Right lobe of liver (tissue), 4 donors: ENCODE measurements at regions not wholly inside any gene's neighbourhood (a gene's known extent, or its start where the extent isn't known, plus 50 kb on each side); places are given as distances from the start of the nearest gene placed in this dataset.

Experiments used
- POLR2A ChIP-seq: fragments of 450-650 bp; IDR thresholded peaks from one replicate; pipeline ENCODE4 v1.6.1; 2017; ENCODE audit warnings: antibody characterized with exemption, mild to moderate bottlenecking
- TF ChIP-seq, protein P1 (sequence below), 4 donors: fragments of 200-600 bp in 3 of 4; fragments of 450-650 bp in 1 of 4; IDR thresholded peaks; one replicate each; pipeline versions ENCODE4 v1.5.1 to v1.8.0; 2016 to 2022; ENCODE audit warnings: antibody characterized with exemption in 4 of 4, mild to moderate bottlenecking in 2 of 4
- donor health status: DM: no; HTN: no; CAD: no.
- donor health status: DM: no; HTN: no; CAD: no.
- donor health status: DM: no; HTN: yes; CAD: no.

DNA sequence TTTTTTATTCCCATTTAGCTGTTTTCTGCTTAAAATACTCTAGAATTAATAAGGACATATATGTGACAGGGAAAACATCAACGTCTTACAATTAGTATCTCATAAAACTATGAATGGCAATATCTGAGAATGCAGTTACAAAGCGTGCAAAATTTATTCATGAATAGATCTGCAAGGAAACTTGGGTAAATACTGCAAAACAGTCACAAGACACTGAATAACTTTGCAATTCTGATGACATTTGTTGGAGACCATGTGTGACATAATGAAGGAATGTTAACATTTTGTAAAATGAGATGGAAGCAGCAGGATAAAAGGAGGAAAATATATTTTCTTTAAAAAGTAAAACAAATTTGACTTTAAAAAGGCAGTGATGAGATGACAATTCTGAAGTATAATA is 480.9 kb upstream of the SEMA6A start:
- TF ChIP-seq, protein P1, sequence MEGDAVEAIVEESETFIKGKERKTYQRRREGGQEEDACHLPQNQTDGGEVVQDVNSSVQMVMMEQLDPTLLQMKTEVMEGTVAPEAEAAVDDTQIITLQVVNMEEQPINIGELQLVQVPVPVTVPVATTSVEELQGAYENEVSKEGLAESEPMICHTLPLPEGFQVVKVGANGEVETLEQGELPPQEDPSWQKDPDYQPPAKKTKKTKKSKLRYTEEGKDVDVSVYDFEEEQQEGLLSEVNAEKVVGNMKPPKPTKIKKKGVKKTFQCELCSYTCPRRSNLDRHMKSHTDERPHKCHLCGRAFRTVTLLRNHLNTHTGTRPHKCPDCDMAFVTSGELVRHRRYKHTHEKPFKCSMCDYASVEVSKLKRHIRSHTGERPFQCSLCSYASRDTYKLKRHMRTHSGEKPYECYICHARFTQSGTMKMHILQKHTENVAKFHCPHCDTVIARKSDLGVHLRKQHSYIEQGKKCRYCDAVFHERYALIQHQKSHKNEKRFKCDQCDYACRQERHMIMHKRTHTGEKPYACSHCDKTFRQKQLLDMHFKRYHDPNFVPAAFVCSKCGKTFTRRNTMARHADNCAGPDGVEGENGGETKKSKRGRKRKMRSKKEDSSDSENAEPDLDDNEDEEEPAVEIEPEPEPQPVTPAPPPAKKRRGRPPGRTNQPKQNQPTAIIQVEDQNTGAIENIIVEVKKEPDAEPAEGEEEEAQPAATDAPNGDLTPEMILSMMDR (IDR thresholded peaks at IDR 0.05), result no peak
- no peak for TF ChIP-seq POLR2A
